KOPT-K1 (cell line): ENCODE measurements at regions not wholly inside any gene's neighbourhood (a gene's known extent, or its start where the extent isn't known, plus 50 kb on each side); places are given as distances from the start of the nearest gene placed in this dataset.

Source experiments
- H3K27ac ChIP-seq: fragments of 200-600 bp; sonication (generic); 2 replicates; pipeline ENCODE4 v1.5.1; 2016; ENCODE audit warnings: antibody characterized with exemption, mild to moderate bottlenecking, low read depth, low read length; ENCODE audit not compliant: poor library complexity, severe bottlenecking
- H3K36me3 ChIP-seq: fragments of 200-600 bp; sonication (generic); 2 replicates; pipeline ENCODE4 v1.5.1; 2017; ENCODE audit warnings: antibody characterized with exemption, mild to moderate bottlenecking, low read length, moderate library complexity; ENCODE audit not compliant: insufficient read depth
- H3K9me3 ChIP-seq: fragments of 200-600 bp; sonication (generic); 2 replicates; pipeline ENCODE4 v1.5.1; 2017; ENCODE audit warnings: antibody characterized with exemption, low read length, mild to moderate bottlenecking; ENCODE audit not compliant: insufficient read depth, poor library complexity, severe bottlenecking

GRCh38 chr3:104132566-104133403 is 1233.9 kb upstream of the ALCAM start:
- H3K27ac ChIP-seq, result no peak overlapping the region
- H3K36me3 ChIP-seq, result no peaks in the 10 kb centered on the region
- no peaks in the 10 kb centered on the region for H3K9me3 ChIP-seq

- H3K27ac ChIP-seq, result no peak overlapping the region
- no peaks in the 10 kb centered on the region for H3K9me3 ChIP-seq
- no peaks in the 10 kb centered on the region for H3K36me3 ChIP-seq
These were observed 1233.1 kb upstream of the ALCAM start for GRCh38 chr3:104133630-104134029.

GRCh38 chr3:104137116-104137515 is 1229.6 kb upstream of the ALCAM start:
- no peaks in the 10 kb centered on the region for H3K9me3 ChIP-seq
- no peaks in the 10 kb centered on the region for H3K36me3 ChIP-seq
- H3K27ac ChIP-seq, result no peak overlapping the region

- Histone ChIP-seq H3K9me3 (no peaks in the 10 kb centered on the region), H3K27ac (no peak overlapping the region), H3K36me3 (no peaks in the 10 kb centered on the region)
These were observed 1221.5 kb upstream of the ALCAM start for GRCh38 chr3:104145164-104145563.

GRCh38 chr3:104149154-104149553 is 1217.6 kb upstream of the ALCAM start:
- H3K27ac ChIP-seq, result no peak overlapping the region
- no peaks in the 10 kb centered on the region for H3K36me3 ChIP-seq
- H3K9me3 ChIP-seq, result no peaks in the 10 kb centered on the region

- Histone ChIP-seq H3K27ac (no peak overlapping the region), H3K36me3 (no peaks in the 10 kb centered on the region), H3K9me3 (no peaks in the 10 kb centered on the region)
These were observed 1216.0 kb upstream of the ALCAM start for GRCh38 chr3:104150724-104151123.

GRCh38 chr3:104154896-104155295 is 1211.8 kb upstream of the ALCAM start:
- Histone ChIP-seq H3K9me3 (no peaks in the 10 kb centered on the region), H3K27ac (no peak overlapping the region), H3K36me3 (no peaks in the 10 kb centered on the region)

GRCh38 chr3:104165866-104166265 is 1200.8 kb upstream of the ALCAM start:
- Histone ChIP-seq H3K36me3 (no peaks in the 10 kb centered on the region), H3K9me3 (peaks cover 16% of the 10 kb centered on the region), H3K27ac (no peak overlapping the region)

- Histone ChIP-seq H3K27ac (no peak overlapping the region), H3K36me3 (no peaks in the 10 kb centered on the region), H3K9me3 (peaks cover 16% of the 10 kb centered on the region)
These were observed 1198.3 kb upstream of the ALCAM start for GRCh38 chr3:104168386-104168785.

GRCh38 chr3:104175696-104176095 is 1191.0 kb upstream of the ALCAM start:
- no peaks in the 10 kb centered on the region for H3K9me3 ChIP-seq
- H3K27ac ChIP-seq, result no peak overlapping the region
- no peaks in the 10 kb centered on the region for H3K36me3 ChIP-seq

GRCh38 chr3:104176706-104177105 is 1190.0 kb upstream of the ALCAM start:
- H3K36me3 ChIP-seq, result no peaks in the 10 kb centered on the region

GRCh38 chr3:104178680-104179079 is 1188.0 kb upstream of the ALCAM start:
- H3K9me3 ChIP-seq, result no peaks in the 10 kb centered on the region
- no peaks in the 10 kb centered on the region for H3K36me3 ChIP-seq
- no peak overlapping the region for H3K27ac ChIP-seq

More at GRCh38 chr3:104176706-104177105, 1190.0 kb upstream of the ALCAM start:
- no peak overlapping the region for H3K27ac ChIP-seq
- no peaks in the 10 kb centered on the region for H3K9me3 ChIP-seq

- no peak overlapping the region for H3K27ac ChIP-seq
- no peaks in the 10 kb centered on the region for H3K9me3 ChIP-seq
- H3K36me3 ChIP-seq, result no peaks in the 10 kb centered on the region
These were observed 1185.8 kb upstream of the ALCAM start for GRCh38 chr3:104180906-104181305.

- H3K9me3 ChIP-seq, result no peaks in the 10 kb centered on the region
- H3K36me3 ChIP-seq, result no peaks in the 10 kb centered on the region
- H3K27ac ChIP-seq, result no peak overlapping the region
These were observed 1176.0 kb upstream of the ALCAM start for GRCh38 chr3:104190681-104191080.

- H3K9me3 ChIP-seq, result no peaks in the 10 kb centered on the region
- H3K36me3 ChIP-seq, result no peaks in the 10 kb centered on the region
- no peak overlapping the region for H3K27ac ChIP-seq
These were observed 1168.6 kb upstream of the ALCAM start for GRCh38 chr3:104198131-104198530.

GRCh38 chr3:104206925-104207324 is 1159.8 kb upstream of the ALCAM start:
- no peaks in the 10 kb centered on the region for H3K36me3 ChIP-seq
- H3K9me3 ChIP-seq, result no peaks in the 10 kb centered on the region
- no peak overlapping the region for H3K27ac ChIP-seq
